ENCODE measurements at regions not wholly inside any gene's neighbourhood (a gene's known extent, or its start where the extent isn't known, plus 50 kb on each side); places are given as distances from the start of the nearest gene placed in this dataset.

DNA sequence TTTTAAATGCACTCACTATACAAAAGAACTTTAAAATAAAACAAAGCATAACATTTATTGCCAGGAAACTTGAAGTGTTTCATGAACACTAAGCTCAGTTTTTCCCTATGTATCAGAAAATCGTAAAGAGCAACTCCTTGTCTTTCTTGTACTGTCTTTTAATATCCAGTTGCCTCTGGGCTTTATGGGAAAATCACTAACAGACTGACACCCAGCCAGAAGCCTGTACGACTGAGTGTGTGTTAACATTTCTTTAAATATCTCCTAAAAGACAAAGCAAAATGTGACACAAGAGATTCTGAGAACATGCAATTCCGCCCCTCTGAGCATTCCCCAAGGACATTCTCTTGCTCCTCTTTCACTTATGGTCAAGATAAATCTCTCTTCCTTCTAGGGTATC, 347.5 kb upstream of the DPYD start:
- no peak for DNase-seq (ENCODE audit: low read depth in 1 of 2, low spot score in 1 of 2)
- in situ Hi-C loops (cut with HindIII; ENCODE audit: low pct_unique_long_range_greater_than_20kb, low sequenced_read_pairs) = no loop called here
- TF ChIP-seq JUND (IDR thresholded peaks at IDR 0.05; ENCODE audit: low read depth) = no peak

DNA sequence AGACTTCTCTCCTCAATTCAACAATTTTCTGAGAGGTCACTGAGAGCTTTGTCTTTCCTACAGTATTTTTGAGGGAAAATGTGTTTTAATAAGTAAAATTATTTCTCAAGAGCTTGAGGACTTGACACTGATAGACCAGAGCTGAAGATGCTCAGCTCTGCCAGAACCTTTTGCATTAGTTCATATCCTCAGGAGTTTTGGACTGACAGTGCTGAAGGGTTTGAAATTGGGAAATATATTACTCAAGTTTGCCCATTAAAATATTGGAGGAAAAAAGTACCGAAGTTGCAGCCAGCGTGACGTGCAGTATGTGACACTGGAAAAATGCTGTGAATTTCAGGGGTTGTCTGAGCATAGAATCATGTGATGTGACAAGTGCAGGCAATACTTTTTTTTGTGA, 346.6 kb upstream of the DPYD start:
- no peak for TF ChIP-seq JUND (IDR thresholded peaks at IDR 0.05; ENCODE audit: low read depth)
- no peak for DNase-seq (ENCODE audit: low read depth in 1 of 2, low spot score in 1 of 2)
- in situ Hi-C loops (cut with HindIII; ENCODE audit: low pct_unique_long_range_greater_than_20kb, low sequenced_read_pairs) = no loop called here

DNA sequence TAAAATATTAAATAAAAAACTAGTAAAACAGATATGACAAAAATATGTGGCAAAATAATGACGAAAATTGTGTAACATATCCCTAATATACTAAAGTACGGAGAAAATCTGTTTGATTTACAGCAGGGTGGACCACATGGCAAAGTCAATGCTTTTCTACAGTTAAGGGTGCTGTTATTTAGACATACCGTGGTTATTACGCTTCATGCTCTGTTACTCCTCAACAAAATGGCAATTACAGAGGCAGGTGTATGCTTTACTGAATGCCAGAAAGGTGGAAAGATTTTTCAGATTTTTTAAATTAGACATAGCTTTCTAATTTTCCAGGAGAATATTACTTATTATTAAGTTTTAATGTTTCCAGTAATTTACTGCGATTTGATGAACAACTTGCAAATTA, 343.9 kb upstream of the DPYD start:
- in situ Hi-C loops (cut with HindIII; ENCODE audit: low pct_unique_long_range_greater_than_20kb, low sequenced_read_pairs) = no loop called here
- TF ChIP-seq JUND (IDR thresholded peaks at IDR 0.05; ENCODE audit: low read depth) = no peak
- no peak for DNase-seq (ENCODE audit: low read depth in 1 of 2, low spot score in 1 of 2)

DNA sequence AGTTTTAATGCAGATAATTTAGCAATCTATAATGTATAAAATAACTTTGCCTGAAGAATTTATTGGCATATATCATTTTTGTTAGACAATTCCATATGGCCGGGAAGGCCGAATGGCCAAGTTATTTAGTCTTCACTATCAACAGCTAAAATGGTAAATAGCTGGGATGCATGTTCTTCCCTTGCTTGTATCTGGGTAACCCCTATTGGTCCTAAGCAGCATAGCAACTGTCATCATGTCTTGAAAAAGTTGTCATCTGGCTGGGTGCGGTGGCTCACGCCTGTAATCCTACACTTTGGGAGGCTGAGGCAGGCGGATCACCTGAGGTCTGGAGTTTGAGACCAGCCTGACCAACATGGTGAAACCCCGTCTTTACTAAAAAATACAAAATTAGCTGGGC, 340.0 kb upstream of the DPYD start:
- in situ Hi-C loops (cut with HindIII; ENCODE audit: low pct_unique_long_range_greater_than_20kb, low sequenced_read_pairs) = no loop called here
- no peak for TF ChIP-seq JUND (IDR thresholded peaks at IDR 0.05; ENCODE audit: low read depth)

DNA sequence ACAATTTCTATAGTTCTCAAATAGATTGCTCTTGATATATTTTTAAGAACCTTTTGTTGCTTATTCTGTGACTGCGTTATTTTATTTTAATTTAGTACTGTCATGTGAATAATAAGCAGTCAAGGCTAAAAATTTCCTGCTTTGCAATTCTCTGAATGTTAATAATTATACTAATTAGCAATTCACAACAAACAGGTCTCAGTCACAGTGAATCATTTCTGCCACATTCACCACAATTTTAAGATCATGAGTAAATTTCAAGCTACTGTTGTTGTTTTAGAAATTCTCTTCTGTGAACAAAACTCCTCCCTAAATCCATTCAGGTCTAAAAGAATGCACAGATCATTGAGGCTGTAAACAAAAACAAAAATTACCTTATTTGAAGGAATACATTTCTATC, 339.6 kb upstream of the DPYD start:
- in situ Hi-C loops (cut with HindIII; ENCODE audit: low pct_unique_long_range_greater_than_20kb, low sequenced_read_pairs) = no loop called here
- no peak for DNase-seq (ENCODE audit: low read depth in 1 of 2, low spot score in 1 of 2)
- no peak for TF ChIP-seq JUND (IDR thresholded peaks at IDR 0.05; ENCODE audit: low read depth)

More for the DNA sequence above, 340.0 kb upstream of the DPYD start:
- no peak for DNase-seq (ENCODE audit: low read depth in 1 of 2, low spot score in 1 of 2)

DNA sequence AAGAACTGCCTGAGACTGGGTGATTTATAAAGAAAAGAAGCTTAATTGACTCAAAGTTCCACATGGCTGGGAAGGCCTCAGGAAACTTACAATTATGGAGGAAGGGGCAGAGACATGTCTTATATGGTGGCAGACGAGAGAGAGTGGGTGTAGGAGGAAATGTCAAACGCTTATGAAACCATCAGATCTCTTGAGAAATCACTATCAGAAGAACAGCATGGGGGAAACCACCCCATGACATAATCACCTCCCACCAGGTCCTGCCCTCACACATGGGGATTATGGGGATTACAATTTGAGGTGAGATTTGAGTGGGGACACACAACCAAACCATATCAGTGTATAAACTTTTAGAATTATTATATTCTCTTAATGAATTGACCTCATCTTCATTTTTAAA, 335.9 kb upstream of the DPYD start:
- DNase-seq (ENCODE audit: low read depth in 1 of 2, low spot score in 1 of 2) = no peak
- in situ Hi-C loops (cut with HindIII; ENCODE audit: low pct_unique_long_range_greater_than_20kb, low sequenced_read_pairs) = no loop called here
- no peak for TF ChIP-seq JUND (IDR thresholded peaks at IDR 0.05; ENCODE audit: low read depth)

DNA sequence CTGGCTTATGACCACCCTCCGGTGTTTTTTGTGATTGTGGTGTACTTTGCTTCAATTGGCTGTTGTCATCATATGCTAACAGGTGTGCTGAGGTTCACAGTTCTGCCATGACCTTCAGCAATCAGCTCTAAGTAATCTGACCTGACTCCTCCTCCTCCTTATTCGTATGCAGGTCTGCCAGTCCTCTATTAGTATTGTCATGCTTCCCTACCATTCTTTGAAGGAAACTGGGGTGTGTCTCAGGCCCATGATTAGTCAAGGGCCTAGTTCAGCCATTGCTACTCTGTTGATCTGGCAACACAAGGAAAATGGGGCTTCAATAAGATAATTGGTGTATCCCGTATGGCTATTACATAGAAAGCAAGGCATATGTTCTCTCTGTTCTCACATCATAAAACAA, 332.3 kb upstream of the DPYD start:
- in situ Hi-C loops (cut with HindIII; ENCODE audit: low pct_unique_long_range_greater_than_20kb, low sequenced_read_pairs) = no loop called here
- DNase-seq (ENCODE audit: low read depth in 1 of 2, low spot score in 1 of 2) = no peak
- TF ChIP-seq JUND (IDR thresholded peaks at IDR 0.05; ENCODE audit: low read depth) = no peak

DNA sequence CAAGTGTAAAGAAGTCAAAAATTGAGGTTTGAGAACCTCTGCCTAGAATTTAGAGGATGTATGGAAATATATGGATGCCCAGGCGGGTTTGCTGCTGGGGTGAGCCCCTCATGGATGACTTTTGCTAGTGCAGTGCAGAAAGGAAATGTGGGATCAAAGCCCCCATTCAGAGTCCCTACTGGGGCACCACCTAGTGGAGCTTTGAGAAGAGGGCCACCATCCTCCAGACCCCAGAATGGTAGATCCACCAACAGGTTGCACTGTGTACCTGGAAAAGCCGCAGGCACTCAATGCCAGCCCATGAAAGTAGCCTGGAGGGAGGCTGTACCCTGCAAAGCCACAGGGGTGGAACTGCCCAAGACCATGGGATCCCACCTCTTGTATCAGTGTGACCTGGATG, 330.7 kb upstream of the DPYD start:
- DNase-seq (ENCODE audit: low read depth in 1 of 2, low spot score in 1 of 2) = no peak
- TF ChIP-seq JUND (IDR thresholded peaks at IDR 0.05; ENCODE audit: low read depth) = no peak
- in situ Hi-C loops (cut with HindIII; ENCODE audit: low pct_unique_long_range_greater_than_20kb, low sequenced_read_pairs) = no loop called here

DNA sequence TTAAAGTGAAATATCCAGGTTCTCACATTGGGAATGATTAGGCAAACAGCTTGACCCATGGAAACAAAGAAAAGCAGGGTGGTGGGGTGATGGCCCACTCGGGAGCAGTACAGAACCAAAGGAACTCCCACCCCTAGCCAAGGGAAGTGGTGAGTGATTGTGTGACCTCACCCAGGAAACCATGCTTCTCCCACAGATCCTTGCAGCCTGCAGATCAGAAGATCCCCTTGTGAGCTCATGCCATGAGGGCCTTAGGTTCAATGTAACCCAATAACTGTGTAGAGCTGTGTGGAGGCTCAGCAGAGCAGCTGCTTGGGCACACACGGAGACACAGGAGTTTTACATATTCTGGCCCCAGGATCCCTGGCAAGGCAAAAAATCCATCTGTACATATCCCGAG, 311.8 kb upstream of the DPYD start:
- in situ Hi-C loops (cut with HindIII; ENCODE audit: low pct_unique_long_range_greater_than_20kb, low sequenced_read_pairs) = no loop called here
- no peak for TF ChIP-seq JUND (IDR thresholded peaks at IDR 0.05; ENCODE audit: low read depth)

DNA sequence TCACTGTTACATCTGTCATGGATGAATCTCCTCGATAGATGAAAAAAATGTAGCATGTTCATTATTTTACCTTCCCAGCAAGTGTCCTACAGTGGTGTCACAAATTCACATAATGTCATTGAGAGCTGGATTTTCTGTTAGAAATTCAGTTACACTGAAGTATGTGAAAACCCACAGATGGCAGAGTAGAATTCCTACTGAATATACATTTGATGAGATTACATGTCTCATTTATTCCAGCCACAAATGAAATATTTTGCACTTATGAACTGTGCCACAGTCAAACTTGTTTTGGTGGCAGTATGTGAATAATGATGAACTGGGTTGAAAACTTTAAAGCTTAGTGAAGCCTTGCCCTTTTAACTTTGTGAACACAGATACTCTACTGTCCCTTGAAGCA, 301.9 kb upstream of the DPYD start:
- no peak for DNase-seq (ENCODE audit: low read depth in 1 of 2, low spot score in 1 of 2)
- in situ Hi-C loops (cut with HindIII; ENCODE audit: low pct_unique_long_range_greater_than_20kb, low sequenced_read_pairs) = no loop called here
- TF ChIP-seq JUND (IDR thresholded peaks at IDR 0.05; ENCODE audit: low read depth) = no peak

More for the DNA sequence above, 311.8 kb upstream of the DPYD start:
- no peak for DNase-seq (ENCODE audit: low read depth in 1 of 2, low spot score in 1 of 2)

DNA sequence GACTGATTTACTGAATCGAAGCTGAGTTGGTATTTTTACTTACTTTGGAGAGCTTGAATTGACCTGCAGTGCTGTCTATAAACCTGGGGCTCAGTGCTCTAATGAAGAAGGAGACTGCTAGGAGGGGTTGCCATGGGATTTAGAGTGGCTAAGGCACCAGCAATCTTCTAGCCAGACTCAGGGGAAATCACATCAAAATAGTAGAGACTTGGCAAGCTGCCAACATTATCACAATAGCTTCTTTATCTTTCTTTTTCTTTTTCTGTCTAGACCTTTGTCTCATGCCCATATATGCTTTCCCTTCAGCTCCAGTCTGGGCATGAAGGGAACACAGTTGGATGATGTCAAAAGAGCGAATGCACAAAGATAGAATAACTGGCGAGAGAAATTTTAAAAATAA, 301.1 kb upstream of the DPYD start:
- no peak for DNase-seq (ENCODE audit: low read depth in 1 of 2, low spot score in 1 of 2)
- no peak for TF ChIP-seq JUND (IDR thresholded peaks at IDR 0.05; ENCODE audit: low read depth)
- in situ Hi-C loops (cut with HindIII; ENCODE audit: low pct_unique_long_range_greater_than_20kb, low sequenced_read_pairs) = no loop called here

DNA sequence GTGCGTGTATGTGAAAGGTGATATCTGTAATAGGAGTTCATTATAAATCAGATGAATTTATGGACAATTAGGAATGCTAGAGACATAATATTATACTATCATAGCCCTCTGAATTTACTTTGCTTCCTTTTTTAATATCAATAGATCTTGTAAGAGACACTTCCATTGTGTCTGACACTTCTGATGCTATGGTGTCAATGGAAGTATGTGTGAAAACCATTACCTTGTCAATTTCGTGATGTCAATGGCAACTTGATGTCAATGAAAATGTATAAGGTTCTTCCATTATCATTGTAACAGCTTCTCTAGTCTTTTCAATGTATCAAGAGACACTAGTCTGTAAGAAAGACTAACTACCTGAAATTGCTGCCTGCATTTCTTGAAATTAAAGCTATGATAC, 296.8 kb upstream of the DPYD start:
- no peak for DNase-seq (ENCODE audit: low read depth in 1 of 2, low spot score in 1 of 2)
- in situ Hi-C loops (cut with HindIII; ENCODE audit: low pct_unique_long_range_greater_than_20kb, low sequenced_read_pairs) = no loop called here
- TF ChIP-seq JUND (IDR thresholded peaks at IDR 0.05; ENCODE audit: low read depth) = no peak

DNA sequence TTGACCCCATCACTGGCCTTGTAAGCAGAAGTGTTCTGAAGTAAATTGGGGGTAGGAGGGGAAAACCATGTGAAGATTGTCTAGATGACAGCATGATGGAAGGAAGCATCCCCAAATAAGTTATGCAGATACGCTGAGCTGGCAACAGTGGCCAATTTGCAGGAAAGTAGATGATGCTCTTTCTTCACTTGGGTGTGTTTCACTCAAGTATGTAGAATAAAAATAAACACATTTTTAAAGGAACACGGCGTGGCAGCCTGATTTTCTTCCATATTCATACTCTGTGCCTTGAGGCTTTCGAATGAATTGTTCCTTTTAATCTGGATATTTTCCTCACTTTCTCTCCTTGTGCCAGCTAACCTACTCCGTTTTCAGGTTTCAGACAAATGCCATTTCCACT, 295.5 kb upstream of the DPYD start:
- no peak for DNase-seq (ENCODE audit: low read depth in 1 of 2, low spot score in 1 of 2)
- TF ChIP-seq JUND (IDR thresholded peaks at IDR 0.05; ENCODE audit: low read depth) = no peak
- in situ Hi-C loops (cut with HindIII; ENCODE audit: low pct_unique_long_range_greater_than_20kb, low sequenced_read_pairs) = no loop called here

DNA sequence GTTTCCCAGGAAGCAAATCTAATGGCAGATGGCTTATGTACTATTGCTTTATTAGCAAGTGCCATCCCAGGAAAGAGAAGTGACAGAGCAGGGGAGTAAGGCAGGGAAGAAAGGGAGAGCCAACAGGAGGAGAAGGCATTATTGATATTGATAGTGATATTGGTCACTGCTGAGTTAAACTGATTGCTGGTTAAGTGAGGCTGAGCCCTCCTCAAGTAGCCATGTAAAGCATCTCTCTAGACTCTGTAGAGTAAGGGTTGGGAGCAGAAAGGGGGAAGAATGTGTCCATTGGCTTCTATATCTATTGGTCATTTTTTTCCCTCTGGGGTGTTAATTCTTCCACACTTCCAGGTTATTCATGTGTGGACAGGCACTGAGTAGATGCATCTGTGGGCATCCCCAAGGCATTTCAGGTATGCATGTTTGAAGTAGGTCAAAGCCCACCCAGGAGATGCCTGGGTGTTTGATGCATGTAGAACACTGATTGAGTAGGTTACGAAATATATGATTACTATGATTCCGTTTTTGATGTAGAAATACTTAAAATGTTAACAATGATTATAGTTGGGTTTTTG, 290.5 kb upstream of the DPYD start:
- no peak for DNase-seq (ENCODE audit: low read depth in 1 of 2, low spot score in 1 of 2)
- in situ Hi-C loops (cut with HindIII; ENCODE audit: low pct_unique_long_range_greater_than_20kb, low sequenced_read_pairs) = no loop called here
- TF ChIP-seq JUND (IDR thresholded peaks at IDR 0.05; ENCODE audit: low read depth) = no peak

Data from T47D (cell line).